Neural progenitor cell (in vitro differentiated cells): ENCODE measurements at regions not wholly inside any gene's neighbourhood (a gene's known extent, or its start where the extent isn't known, plus 50 kb on each side); places are given as distances from the start of the nearest gene placed in this dataset.
A peak's percentile ranks its signal among the peaks of the same experiment; 100 is the strongest.

Experiments used
- CTCF ChIP-seq: fragments of 200-600 bp; sonication (generic); IDR thresholded peaks from 2 replicates; pipeline ENCODE4 v1.5.1; 2017; ENCODE audit warnings: antibody characterized with exemption, mild to moderate bottlenecking
- EZH2 ChIP-seq: fragments of 200-600 bp; sonication (generic); IDR thresholded peaks from 2 replicates; pipeline ENCODE4 v1.6.1; 2017; ENCODE audit warnings: antibody characterized with exemption, mild to moderate bottlenecking, moderate library complexity

- TF ChIP-seq CTCF (peak; percentile 29), EZH2 (no peak)
Observed at GRCh38 chr4:158410272-158410671, 111.4 kb upstream of the RXFP1 start.
